SK-N-SH (cell line): ENCODE measurements at regions not wholly inside any gene's neighbourhood (a gene's known extent, or its start where the extent isn't known, plus 50 kb on each side); places are given as distances from the start of the nearest gene placed in this dataset.

Experiments used
- CTCF ChIA-PET: fragments of 300-600, 350-600 bp; formaldehyde crosslinking; extraction: SDS; loops from one replicate; lab custom pipeline; 2021; lab: Yijun Ruan, JAX
- POLR2A ChIA-PET: fragments of 350-600 bp; sonication (Branson Sonifier 250); formaldehyde crosslinking; extraction: SDS; loops from one replicate; lab custom pipeline; 2020; ENCODE audit warnings: antibody characterized with exemption, inconsistent platforms; lab: Yijun Ruan, JAX
- DNase-seq: peaks from one replicate; pipeline ENCODE4 v3.0.0; 2012
- H2AFZ ChIP-seq: fragments of 200-600 bp; sonication (generic); 2 replicates; pipeline ENCODE4 v1.8.1; 2016; ENCODE audit warnings: antibody characterized with exemption, mild to moderate bottlenecking, low read depth
- H3F3A ChIP-seq: fragments of 200-600 bp; sonication (generic); replicated peaks from 2 replicates; pipeline ENCODE3; 2016; ENCODE audit warnings: antibody characterized with exemption, mild to moderate bottlenecking; ENCODE audit not compliant: insufficient read depth
- H3K27ac ChIP-seq, 2 experiments: fragments of 200-500 bp in 1 of 2; fragments of 200-600 bp in 1 of 2; sonication (Bioruptor generic) in 1 of 2; sonication (generic), shearing (Covaris generic) in 1 of 2; 2 replicates each; pipeline versions ENCODE4 v1.5.1 to v1.6.1; 2014 to 2016; ENCODE audit warnings: low read depth in 2 of 2, inconsistent platforms in 1 of 2, low read length in 1 of 2, mild to moderate bottlenecking in 1 of 2, mixed read lengths in 1 of 2
- H3K27me3 ChIP-seq: fragments of 200-600 bp; sonication (generic), shearing (Covaris generic); 2 replicates; pipeline ENCODE4 v1.6.1; 2016; ENCODE audit warnings: mixed run types; ENCODE audit not compliant: insufficient read depth
- H3K36me3 ChIP-seq, 2 experiments: fragments of 200-500 bp in 1 of 2; fragments of 200-600 bp in 1 of 2; sonication (Bioruptor generic) in 1 of 2; sonication (generic) in 1 of 2; replicated peaks in 1 of 2; 2 replicates each; pipeline versions ENCODE3 to v1.5.1; 2014 to 2016; ENCODE audit warnings: low read length in 1 of 2, mild to moderate bottlenecking in 1 of 2; ENCODE audit not compliant: insufficient read depth in 2 of 2, control insufficient read depth in 1 of 2
- H3K4me1 ChIP-seq, 2 experiments: fragments of 200-500 bp in 1 of 2; fragments of 200-600 bp in 1 of 2; sonication (Bioruptor generic) in 1 of 2; sonication (generic), shearing (Covaris generic) in 1 of 2; 2 replicates each; pipeline versions ENCODE4 v1.5.1 to v1.6.1; 2014 to 2016; ENCODE audit warnings: low read depth in 1 of 2, low read length in 1 of 2, mixed run types in 1 of 2; ENCODE audit not compliant: insufficient read depth in 2 of 2, control insufficient read depth in 1 of 2
- H3K4me2 ChIP-seq: fragments of 200-600 bp; sonication (generic), shearing (Covaris generic); 2 replicates; pipeline ENCODE4 v1.6.1; 2017; ENCODE audit warnings: mixed run types
- H3K4me3 ChIP-seq, 2 experiments: fragments of 200-500 bp in 1 of 2; fragments of 200-600 bp in 1 of 2; sonication (Bioruptor generic) in 1 of 2; sonication (generic), shearing (Covaris generic) in 1 of 2; 2 replicates each; pipeline versions ENCODE4 v1.5.1 to v1.8.1; 2014 to 2016; ENCODE audit warnings: low read depth in 2 of 2, inconsistent platforms in 1 of 2, low read length in 1 of 2, mild to moderate bottlenecking in 1 of 2, mixed read lengths in 1 of 2, moderate library complexity in 1 of 2
- H3K79me2 ChIP-seq: fragments of 200-600 bp; sonication (generic); 2 replicates; pipeline ENCODE4 v1.8.1; 2017; ENCODE audit warnings: mild to moderate bottlenecking; ENCODE audit not compliant: insufficient read depth
- H3K9ac ChIP-seq: fragments of 200-600 bp; sonication (generic); 2 replicates; pipeline ENCODE4 v1.6.1; 2017; ENCODE audit warnings: mixed run types
- H3K9me2 ChIP-seq: fragments of 200-600 bp; sonication (generic); 2 replicates; pipeline ENCODE4 v1.6.1; 2017; ENCODE audit warnings: mixed run types
- H3K9me3 ChIP-seq: fragments of 200-600 bp; sonication (generic); 2 replicates; pipeline ENCODE4 v1.6.1; 2017; ENCODE audit warnings: mixed run types, mild to moderate bottlenecking, moderate library complexity
- H4K20me1 ChIP-seq: fragments of 200-600 bp; sonication (generic); 2 replicates; pipeline ENCODE4 v1.6.1; 2017; ENCODE audit warnings: mild to moderate bottlenecking, mixed run types; ENCODE audit not compliant: insufficient read depth
- ELF1 ChIP-seq: IDR thresholded peaks from 2 replicates; pipeline ENCODE4 v1.4.0; 2012
- EZH2phosphoT487 ChIP-seq: fragments of 200-600 bp; sonication (generic); IDR thresholded peaks from 2 replicates; pipeline ENCODE4 v1.6.1; 2017; ENCODE audit warnings: low read depth, mixed run types, mild to moderate bottlenecking, antibody characterized with exemption, moderate library complexity, borderline replicate concordance
- GABPA ChIP-seq: IDR thresholded peaks from 2 replicates; pipeline ENCODE4 v1.4.0; 2012; ENCODE audit warnings: low read depth, mild to moderate bottlenecking
- JUND ChIP-seq: IDR thresholded peaks from 2 replicates; pipeline ENCODE4 v1.4.0; 2012
- MEF2A ChIP-seq: IDR thresholded peaks from 2 replicates; pipeline ENCODE4 v1.4.0; 2012; ENCODE audit warnings: low read depth, borderline replicate concordance
- MXI1 ChIP-seq: IDR thresholded peaks from 2 replicates; pipeline ENCODE4 v1.6.1; 2012; ENCODE audit warnings: mild to moderate bottlenecking, low read depth, low read length, improper control_type of control experiment
- NFIC ChIP-seq: IDR thresholded peaks from 2 replicates; pipeline ENCODE4 v1.4.0; 2012; ENCODE audit warnings: borderline replicate concordance
- NRF1 ChIP-seq: IDR thresholded peaks from 2 replicates; pipeline ENCODE4 v1.6.1; 2012; ENCODE audit warnings: low read depth, mild to moderate bottlenecking, low read length
- SIN3A ChIP-seq: IDR thresholded peaks from 2 replicates; pipeline ENCODE4 v1.6.1; 2012; ENCODE audit warnings: low read depth, mild to moderate bottlenecking, low read length, moderate library complexity, borderline replicate concordance
- SMC3 ChIP-seq: IDR thresholded peaks from 2 replicates; pipeline ENCODE4 v1.6.1; 2012; ENCODE audit warnings: low read depth, low read length, improper control_type of control experiment
- TAF1 ChIP-seq: IDR thresholded peaks from 2 replicates; pipeline ENCODE4 v1.6.1; 2012; ENCODE audit warnings: low read depth, mild to moderate bottlenecking, low read length, moderate library complexity, borderline replicate concordance
- YY1 ChIP-seq: IDR thresholded peaks from 2 replicates; pipeline ENCODE4 v1.4.0; 2012; ENCODE audit warnings: low read depth, mild to moderate bottlenecking
- WGBS: methylation state at CpG from one replicate; pipeline ENCODE4 v1.1.6; 2017; ENCODE audit warnings: low lambda C conversion rate; 5-methylcytosine and 5-hydroxymethylcytosine counted together
- TF ChIP-seq, protein P1 (sequence below): IDR thresholded peaks from 2 replicates; pipeline ENCODE4 v1.4.0; 2012; ENCODE audit warnings: low read depth
- TF ChIP-seq, protein P2 (sequence below): IDR thresholded peaks from 2 replicates; pipeline ENCODE4 v1.4.0; 2012; ENCODE audit warnings: low read depth, borderline replicate concordance
- TF ChIP-seq, protein P3 (sequence below): IDR thresholded peaks from 2 replicates; pipeline ENCODE4 v1.6.1; 2012; ENCODE audit warnings: mild to moderate bottlenecking, low read depth, low read length, moderate library complexity
- TF ChIP-seq, protein P4 (sequence below): fragments of 150-350 bp; IDR thresholded peaks from 2 replicates; pipeline ENCODE4 v1.6.1; 2017; ENCODE audit warnings: antibody characterized with exemption, low read length, low read depth, borderline replicate concordance
- TF ChIP-seq, protein P5 (sequence below): fragments of 150-350 bp; IDR thresholded peaks from 2 replicates; pipeline ENCODE4 v1.6.1; 2016; ENCODE audit warnings: mild to moderate bottlenecking, low read depth, low read length

DNA sequence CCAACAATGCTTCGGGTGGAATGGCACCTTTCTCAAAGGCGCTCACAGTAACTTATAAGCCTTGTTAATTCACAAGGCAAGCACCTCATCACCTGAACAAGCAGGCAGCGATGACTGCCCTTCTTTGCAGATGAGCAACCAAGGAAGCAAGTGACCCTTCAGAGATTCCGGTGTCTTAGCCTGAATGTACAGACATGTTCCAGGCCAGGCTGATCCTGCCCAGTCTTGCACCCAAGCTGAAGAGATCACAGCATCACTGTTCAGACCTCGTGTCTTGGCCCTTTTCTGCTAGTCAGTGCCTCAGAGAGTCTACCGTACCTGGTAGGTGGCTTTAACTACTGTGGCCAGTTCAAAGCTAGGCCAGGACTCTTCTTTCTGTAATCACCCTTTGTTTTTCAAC is 94.7 kb upstream of the ERCC6L2 start:
- H3K9ac ChIP-seq: no peak overlapping the region
- H3K27ac ChIP-seq: no peak overlapping the region
- no peaks in the 10 kb centered on the region for H3K27me3 ChIP-seq
- no peak overlapping the region for H3K4me2 ChIP-seq
- WGBS: 77% methylated on average over 4 of the region's 6 CpGs
- no peak overlapping the region for H2AFZ ChIP-seq
- no peaks in the 10 kb centered on the region for H3K9me2 ChIP-seq
- H3K4me3 ChIP-seq: no peak overlapping the region
- POLR2A ChIA-PET: no interaction called here
- no peaks in the 10 kb centered on the region for H3K9me3 ChIP-seq
- H3K4me1 ChIP-seq: peaks cover 0 to 2% of the 10 kb centered on the region in 2 experiments; a peak in 1 of 4 replicates
- no peak for DNase-seq
- H3K36me3 ChIP-seq: no peaks in the 10 kb centered on the region
- H3K79me2 ChIP-seq: no peaks in the 10 kb centered on the region
- TF ChIP-seq GABPA: no peak
- no peak for TF ChIP-seq SMC3
- TF ChIP-seq MXI1: no peak
- TF ChIP-seq NRF1: no peak
- TF ChIP-seq TAF1: no peak
- no peaks in the 10 kb centered on the region for H4K20me1 ChIP-seq
- CTCF ChIA-PET: no interaction called here
- H3F3A ChIP-seq: no peaks in the 10 kb centered on the region

DNA sequence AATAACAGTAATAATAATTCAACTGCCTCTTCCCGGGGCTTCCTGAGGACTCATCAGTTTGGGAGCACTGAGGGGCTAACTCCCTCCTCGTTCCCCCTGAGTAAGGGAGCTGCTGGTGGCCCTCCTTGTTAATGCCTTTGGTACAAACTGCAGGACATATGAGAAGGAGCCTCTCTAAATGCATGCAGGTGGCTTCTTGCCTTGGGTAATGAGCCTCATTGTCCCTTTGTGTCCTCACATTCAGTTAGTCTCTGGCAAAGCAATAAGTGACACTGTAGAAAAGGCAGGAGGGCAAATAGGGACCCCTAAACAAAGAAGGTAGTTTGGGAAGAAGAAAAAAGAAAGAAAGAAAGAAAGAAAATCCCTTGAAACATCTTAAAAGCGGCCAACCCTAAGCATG is 95.4 kb upstream of the ERCC6L2 start:
- TF ChIP-seq MEF2A (no peak), SIN3A (no peak), ELF1 (no peak), JUND (no peak), NRF1 (no peak), EZH2phosphoT487 (no peak), NFIC (no peak), YY1 (no peak), TAF1 (no peak)
- TF ChIP-seq, protein P1, sequence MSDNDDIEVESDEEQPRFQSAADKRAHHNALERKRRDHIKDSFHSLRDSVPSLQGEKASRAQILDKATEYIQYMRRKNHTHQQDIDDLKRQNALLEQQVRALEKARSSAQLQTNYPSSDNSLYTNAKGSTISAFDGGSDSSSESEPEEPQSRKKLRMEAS: no peak
- TF ChIP-seq, protein P2, sequence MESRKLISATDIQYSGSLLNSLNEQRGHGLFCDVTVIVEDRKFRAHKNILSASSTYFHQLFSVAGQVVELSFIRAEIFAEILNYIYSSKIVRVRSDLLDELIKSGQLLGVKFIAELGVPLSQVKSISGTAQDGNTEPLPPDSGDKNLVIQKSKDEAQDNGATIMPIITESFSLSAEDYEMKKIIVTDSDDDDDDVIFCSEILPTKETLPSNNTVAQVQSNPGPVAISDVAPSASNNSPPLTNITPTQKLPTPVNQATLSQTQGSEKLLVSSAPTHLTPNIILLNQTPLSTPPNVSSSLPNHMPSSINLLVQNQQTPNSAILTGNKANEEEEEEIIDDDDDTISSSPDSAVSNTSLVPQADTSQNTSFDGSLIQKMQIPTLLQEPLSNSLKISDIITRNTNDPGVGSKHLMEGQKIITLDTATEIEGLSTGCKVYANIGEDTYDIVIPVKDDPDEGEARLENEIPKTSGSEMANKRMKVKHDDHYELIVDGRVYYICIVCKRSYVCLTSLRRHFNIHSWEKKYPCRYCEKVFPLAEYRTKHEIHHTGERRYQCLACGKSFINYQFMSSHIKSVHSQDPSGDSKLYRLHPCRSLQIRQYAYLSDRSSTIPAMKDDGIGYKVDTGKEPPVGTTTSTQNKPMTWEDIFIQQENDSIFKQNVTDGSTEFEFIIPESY: no peak
- TF ChIP-seq, protein P3, sequence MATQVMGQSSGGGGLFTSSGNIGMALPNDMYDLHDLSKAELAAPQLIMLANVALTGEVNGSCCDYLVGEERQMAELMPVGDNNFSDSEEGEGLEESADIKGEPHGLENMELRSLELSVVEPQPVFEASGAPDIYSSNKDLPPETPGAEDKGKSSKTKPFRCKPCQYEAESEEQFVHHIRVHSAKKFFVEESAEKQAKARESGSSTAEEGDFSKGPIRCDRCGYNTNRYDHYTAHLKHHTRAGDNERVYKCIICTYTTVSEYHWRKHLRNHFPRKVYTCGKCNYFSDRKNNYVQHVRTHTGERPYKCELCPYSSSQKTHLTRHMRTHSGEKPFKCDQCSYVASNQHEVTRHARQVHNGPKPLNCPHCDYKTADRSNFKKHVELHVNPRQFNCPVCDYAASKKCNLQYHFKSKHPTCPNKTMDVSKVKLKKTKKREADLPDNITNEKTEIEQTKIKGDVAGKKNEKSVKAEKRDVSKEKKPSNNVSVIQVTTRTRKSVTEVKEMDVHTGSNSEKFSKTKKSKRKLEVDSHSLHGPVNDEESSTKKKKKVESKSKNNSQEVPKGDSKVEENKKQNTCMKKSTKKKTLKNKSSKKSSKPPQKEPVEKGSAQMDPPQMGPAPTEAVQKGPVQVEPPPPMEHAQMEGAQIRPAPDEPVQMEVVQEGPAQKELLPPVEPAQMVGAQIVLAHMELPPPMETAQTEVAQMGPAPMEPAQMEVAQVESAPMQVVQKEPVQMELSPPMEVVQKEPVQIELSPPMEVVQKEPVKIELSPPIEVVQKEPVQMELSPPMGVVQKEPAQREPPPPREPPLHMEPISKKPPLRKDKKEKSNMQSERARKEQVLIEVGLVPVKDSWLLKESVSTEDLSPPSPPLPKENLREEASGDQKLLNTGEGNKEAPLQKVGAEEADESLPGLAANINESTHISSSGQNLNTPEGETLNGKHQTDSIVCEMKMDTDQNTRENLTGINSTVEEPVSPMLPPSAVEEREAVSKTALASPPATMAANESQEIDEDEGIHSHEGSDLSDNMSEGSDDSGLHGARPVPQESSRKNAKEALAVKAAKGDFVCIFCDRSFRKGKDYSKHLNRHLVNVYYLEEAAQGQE: no peak
- TF ChIP-seq, protein P4, sequence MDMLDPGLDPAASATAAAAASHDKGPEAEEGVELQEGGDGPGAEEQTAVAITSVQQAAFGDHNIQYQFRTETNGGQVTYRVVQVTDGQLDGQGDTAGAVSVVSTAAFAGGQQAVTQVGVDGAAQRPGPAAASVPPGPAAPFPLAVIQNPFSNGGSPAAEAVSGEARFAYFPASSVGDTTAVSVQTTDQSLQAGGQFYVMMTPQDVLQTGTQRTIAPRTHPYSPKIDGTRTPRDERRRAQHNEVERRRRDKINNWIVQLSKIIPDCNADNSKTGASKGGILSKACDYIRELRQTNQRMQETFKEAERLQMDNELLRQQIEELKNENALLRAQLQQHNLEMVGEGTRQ: no peak
- TF ChIP-seq, protein P5, sequence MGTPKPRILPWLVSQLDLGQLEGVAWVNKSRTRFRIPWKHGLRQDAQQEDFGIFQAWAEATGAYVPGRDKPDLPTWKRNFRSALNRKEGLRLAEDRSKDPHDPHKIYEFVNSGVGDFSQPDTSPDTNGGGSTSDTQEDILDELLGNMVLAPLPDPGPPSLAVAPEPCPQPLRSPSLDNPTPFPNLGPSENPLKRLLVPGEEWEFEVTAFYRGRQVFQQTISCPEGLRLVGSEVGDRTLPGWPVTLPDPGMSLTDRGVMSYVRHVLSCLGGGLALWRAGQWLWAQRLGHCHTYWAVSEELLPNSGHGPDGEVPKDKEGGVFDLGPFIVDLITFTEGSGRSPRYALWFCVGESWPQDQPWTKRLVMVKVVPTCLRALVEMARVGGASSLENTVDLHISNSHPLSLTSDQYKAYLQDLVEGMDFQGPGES: no peak
- CTCF ChIA-PET: no interaction called here

More for the DNA sequence above, 95.4 kb upstream of the ERCC6L2 start:
- Histone ChIP-seq H3K79me2 (no peaks in the 10 kb centered on the region), H3K4me1 (peaks cover 0 to 2% of the 10 kb centered on the region in 2 experiments; a peak in 1 of 4 replicates), H3K27ac (no peak overlapping the region), H3K4me2 (no peak overlapping the region), H2AFZ (no peak overlapping the region), H3K36me3 (no peaks in the 10 kb centered on the region), H3K9me2 (no peaks in the 10 kb centered on the region), H3K9me3 (no peaks in the 10 kb centered on the region), H3K4me3 (no peak overlapping the region), H3K27me3 (no peaks in the 10 kb centered on the region), H3K9ac (no peak overlapping the region), H3F3A (no peaks in the 10 kb centered on the region), H4K20me1 (no peaks in the 10 kb centered on the region)
- POLR2A ChIA-PET: no interaction called here
- 69% methylated on average over 3 of the region's 3 CpGs for WGBS
- DNase-seq: no peak
